Right ventricle myocardium inferior (tissue), 1 donor: ENCODE measurements at regions not wholly inside any gene's neighbourhood (a gene's known extent, or its start where the extent isn't known, plus 50 kb on each side); places are given as distances from the start of the nearest gene placed in this dataset.

Experiments used
- ATAC-seq: fragments of 200-7000 bp; cut with Tn5 transposase; one replicate; pipeline ENCODE4 v1.9.1; 2020; ENCODE audit warnings: mild to moderate bottlenecking, moderate library complexity
- DNase-seq: peaks from one replicate; pipeline ENCODE4 v3.0.0; 2021; ENCODE audit errors: missing footprints
- intact Hi-C: fragments of 100-400 bp; cut with DNase I; formaldehyde crosslinking; loops from one replicate; pipeline ENCODE4 v1.11.0; 2022
- donor health status: DM: no; HTN: yes; CAD: no; lungs with severe emphysema.

- intact Hi-C loops: no loop called here
- no peak for DNase-seq
- no peak for ATAC-seq
Measured at GRCh38 chr9:6072453-6072852, 57.0 kb upstream of the RANBP6 start.

GRCh38 chr9:6068983-6069382, 53.6 kb upstream of the RANBP6 start:
- ATAC-seq (no peak), DNase-seq (no peak)
- intact Hi-C loops: no loop called here

GRCh38 chr9:6067426-6067825, 52.0 kb upstream of the RANBP6 start:
- DNase-seq: no peak
- intact Hi-C loops: no loop called here
- no peak for ATAC-seq
